GM19025 (cell line): ENCODE measurements at regions not wholly inside any gene's neighbourhood (a gene's known extent, or its start where the extent isn't known, plus 50 kb on each side); places are given as distances from the start of the nearest gene placed in this dataset.

Experiments used
- ATAC-seq: cut with Tn5 transposase; IDR thresholded peaks from one replicate; pipeline ENCODE4 v1.9.1; 2021; ENCODE audit warnings: mild to moderate bottlenecking, low read depth, moderate library complexity; ENCODE audit not compliant: unreplicated experiment

DNA sequence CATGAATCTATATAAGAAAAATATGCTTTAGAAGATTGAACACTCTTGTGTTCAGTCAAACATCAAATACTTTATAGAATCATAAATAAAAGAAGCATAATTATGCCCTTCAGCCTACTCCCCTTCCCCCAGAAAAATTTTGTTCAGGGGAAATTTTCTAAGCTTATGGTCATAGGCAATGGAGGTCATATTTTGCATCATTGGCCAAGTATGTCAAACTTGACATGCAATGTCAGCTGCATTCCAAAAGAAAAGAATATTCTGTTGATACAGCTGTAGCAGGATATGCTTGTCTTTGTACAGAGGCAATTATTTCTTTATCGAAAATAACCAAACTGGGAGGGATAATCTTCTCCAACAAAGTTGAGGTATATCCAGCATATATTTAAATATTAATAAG, 328.2 kb downstream of the ZIC1 start:
- ATAC-seq, result no peak

DNA sequence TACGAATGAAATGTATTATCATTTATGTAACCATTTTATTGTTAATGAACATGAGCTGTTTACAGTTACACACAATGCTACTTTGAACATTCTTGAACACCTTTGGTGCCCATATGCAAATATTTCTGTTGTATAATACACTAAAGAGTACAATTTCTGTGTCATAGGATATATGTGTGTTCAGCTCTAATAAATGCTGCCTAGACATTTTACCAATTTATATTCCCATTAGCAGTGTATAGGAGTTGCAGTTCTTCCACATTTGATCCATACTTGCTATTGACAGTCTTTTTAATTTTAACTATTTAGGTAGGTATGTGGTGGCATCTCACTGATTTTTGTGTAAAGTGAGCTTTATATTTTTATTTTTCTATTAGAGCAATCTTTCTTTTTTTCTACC, 331.8 kb downstream of the ZIC1 start:
- ATAC-seq, result no peak

- no peak for ATAC-seq
Measured at GRCh38 chr3:147744967-147745366, 335.8 kb downstream of the ZIC1 start.

- no peak for ATAC-seq
Measured at GRCh38 chr3:147755310-147755709, 346.1 kb downstream of the ZIC1 start.

DNA sequence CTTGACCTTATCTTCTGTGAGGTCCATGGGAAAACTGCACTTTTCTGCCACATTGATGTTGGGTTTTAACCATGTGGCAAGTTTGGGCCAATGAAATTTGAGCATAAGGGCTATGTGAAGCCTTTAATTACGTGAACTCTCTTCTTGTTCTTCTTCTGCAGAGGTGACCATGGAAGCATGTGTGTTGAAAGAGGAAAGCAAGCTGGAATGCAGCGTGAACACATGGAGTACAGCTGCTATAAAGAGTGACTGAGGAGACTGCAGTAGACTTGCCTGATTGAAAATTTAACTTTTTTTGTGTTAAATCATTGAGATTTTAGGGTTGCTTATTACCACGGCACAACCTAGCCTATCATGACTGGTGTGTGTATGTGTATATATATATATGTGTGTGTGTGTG, 347.3 kb downstream of the ZIC1 start:
- ATAC-seq, result no peak

GRCh38 chr3:147757866-147758265, 348.7 kb downstream of the ZIC1 start:
- no peak for ATAC-seq

- no peak for ATAC-seq
Measured at GRCh38 chr3:147758771-147759170, 349.6 kb downstream of the ZIC1 start.

- ATAC-seq, result no peak
Measured at GRCh38 chr3:147760085-147760484, 350.9 kb downstream of the ZIC1 start.

GRCh38 chr3:147760941-147761340, 351.8 kb downstream of the ZIC1 start:
- no peak for ATAC-seq

- ATAC-seq, result no peak
Measured at GRCh38 chr3:147773116-147773630, 364.0 kb downstream of the ZIC1 start.

- ATAC-seq, result no peak
Measured at GRCh38 chr3:147775411-147775810, 366.2 kb downstream of the ZIC1 start.

- ATAC-seq, result no peak
Measured at GRCh38 chr3:147775816-147776530, 366.8 kb downstream of the ZIC1 start.

DNA sequence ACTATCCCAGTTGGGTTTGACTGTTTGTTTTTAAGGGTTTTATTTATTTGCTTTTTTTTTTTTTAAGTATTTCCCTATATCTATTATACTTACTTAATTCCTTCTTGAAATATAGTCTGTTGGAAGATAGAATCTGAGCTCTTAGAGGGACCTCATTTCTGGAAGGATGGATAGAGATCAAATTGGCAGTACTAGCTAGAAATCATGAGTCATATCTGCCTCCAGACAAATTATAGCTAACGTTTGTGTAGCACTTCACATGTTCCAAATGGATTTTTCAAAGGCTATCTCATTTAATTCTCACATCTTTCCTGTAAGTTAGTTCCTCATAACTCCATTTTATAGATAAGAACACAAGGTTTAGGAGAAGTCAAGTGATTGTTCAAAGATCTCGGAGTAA, 384.7 kb downstream of the ZIC1 start:
- no peak for ATAC-seq

- no peak for ATAC-seq
Measured at GRCh38 chr3:147794596-147794995, 385.4 kb downstream of the ZIC1 start.

- ATAC-seq, result no peak
Measured at GRCh38 chr3:147795418-147795817, 386.3 kb downstream of the ZIC1 start.

DNA sequence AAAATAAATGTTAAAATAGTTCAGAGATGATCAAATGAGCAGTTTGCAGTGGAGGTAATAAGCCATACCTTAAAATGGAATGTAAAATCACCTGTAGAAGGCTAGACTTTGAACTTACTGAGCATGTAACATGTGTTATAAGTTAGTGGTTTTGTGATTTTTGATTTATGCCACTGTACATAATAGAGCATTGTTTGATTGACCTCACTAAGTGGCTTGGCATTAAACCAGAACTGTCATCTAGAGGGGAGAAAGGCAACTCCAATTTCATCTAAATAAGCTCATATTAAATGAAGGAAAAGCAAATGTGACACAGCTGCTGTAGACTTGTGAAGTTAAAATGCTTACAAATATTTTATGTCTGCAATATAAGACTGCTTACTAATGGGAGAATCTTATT, 387.9 kb downstream of the ZIC1 start:
- no peak for ATAC-seq

- no peak for ATAC-seq
Measured at GRCh38 chr3:147799601-147800000, 390.4 kb downstream of the ZIC1 start.

DNA sequence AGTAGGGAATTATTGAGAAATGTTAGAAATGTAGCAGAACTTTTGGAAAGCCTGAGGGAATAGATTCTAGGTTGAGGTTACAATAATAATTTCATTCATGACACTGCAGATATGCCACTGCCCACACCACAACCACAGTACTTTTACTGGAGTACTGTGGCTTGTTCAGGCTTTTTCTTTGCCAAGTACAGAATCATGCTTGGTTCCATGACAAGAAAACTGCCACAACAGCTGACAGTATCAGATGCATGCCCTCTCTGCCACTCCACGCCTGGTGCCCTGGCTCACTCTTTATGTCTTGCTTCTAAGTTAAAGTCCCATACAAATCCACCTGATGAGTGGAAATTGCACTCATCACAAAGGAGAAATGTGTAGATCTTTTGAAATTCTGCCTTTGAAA, 398.6 kb downstream of the ZIC1 start:
- ATAC-seq, result no peak

- no peak for ATAC-seq
Measured at GRCh38 chr3:147809206-147809605, 400.0 kb downstream of the ZIC1 start.

- ATAC-seq, result no peak
Measured at GRCh38 chr3:147812186-147812911, 403.2 kb downstream of the ZIC1 start.

DNA sequence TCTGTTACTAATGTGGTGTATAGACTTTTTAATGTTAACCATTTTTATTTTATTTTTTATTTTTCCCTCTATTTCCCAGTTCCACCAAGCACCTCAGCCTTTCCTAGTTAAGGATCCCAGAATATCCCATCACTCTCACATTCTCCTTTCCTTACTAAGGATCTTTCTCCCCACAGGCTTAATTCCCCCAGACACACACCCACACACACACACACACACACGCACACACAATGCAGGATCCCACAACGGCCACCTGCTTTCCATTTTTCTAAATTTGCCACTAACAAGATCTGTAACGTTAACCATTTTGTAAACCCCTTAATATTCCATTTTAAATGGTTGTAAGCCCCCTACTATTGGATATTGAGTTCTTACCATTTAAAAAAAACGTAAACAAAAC, 404.1 kb downstream of the ZIC1 start:
- no peak for ATAC-seq

- no peak for ATAC-seq
Measured at GRCh38 chr3:147816752-147817151, 407.6 kb downstream of the ZIC1 start.
